ENCODE measurements at regions not wholly inside any gene's neighbourhood (a gene's known extent, or its start where the extent isn't known, plus 50 kb on each side); places are given as distances from the start of the nearest gene placed in this dataset.

DNA sequence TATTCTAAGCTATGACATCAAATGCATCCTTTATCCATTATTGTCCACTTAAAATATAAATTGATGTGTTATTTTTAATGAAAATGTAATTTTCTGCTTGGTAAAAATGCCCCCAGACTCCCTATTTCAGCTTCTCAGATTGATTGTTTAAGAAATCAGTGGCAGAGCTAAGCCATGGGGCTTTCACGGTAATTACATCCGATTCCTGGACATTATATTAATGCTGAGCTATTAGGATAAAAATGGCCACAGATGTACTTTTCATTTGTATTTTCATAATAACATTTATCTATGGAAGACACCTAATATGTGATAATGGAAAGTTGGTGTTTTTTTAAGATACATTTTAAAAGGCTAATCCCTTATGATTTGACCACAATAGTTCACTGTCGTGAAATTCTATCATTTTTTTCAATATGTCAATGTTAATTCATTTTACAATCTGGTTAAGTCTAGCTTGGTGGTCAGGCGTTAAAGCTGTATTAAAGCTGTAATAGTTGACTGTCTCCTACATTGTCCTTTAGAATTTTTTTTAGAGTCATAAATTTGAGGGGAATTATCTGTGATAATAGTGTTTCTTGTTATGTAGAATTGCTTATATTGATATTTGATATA is 229.0 kb upstream of the UBE2E3 start:
- FAIRE-seq (peak; percentile 23), DNase-seq (ENCODE audit: low read depth) (no peak)
- Mint-ChIP-seq H3K9me3 (ENCODE audit: unreplicated experiment) (no peaks in the 10 kb centered on the region), H3K27me3 (ENCODE audit: low read depth, unreplicated experiment) (no peaks in the 10 kb centered on the region), H3K4me3 (ENCODE audit: unreplicated experiment) (no peak overlapping the region), H3K36me3 (ENCODE audit: low read depth, unreplicated experiment) (no peaks in the 10 kb centered on the region), H3K27ac (ENCODE audit: unreplicated experiment) (no peak overlapping the region), H3K4me1 (ENCODE audit: low read depth, unreplicated experiment) (peaks cover 9% of the 10 kb centered on the region)
- no peaks in the 10 kb centered on the region for H3K79me2 ChIP-seq (ENCODE audit: insufficient read depth, low read length)
- no peak overlapping the region for H3K27ac ChIP-seq (ENCODE audit: low read depth, low read length)
- no peaks in the 10 kb centered on the region for H3K4me1 ChIP-seq (ENCODE audit: insufficient read depth, low read length)
- H3K9ac ChIP-seq (ENCODE audit: low read length), result no peak overlapping the region
- TF ChIP-seq, protein P1, sequence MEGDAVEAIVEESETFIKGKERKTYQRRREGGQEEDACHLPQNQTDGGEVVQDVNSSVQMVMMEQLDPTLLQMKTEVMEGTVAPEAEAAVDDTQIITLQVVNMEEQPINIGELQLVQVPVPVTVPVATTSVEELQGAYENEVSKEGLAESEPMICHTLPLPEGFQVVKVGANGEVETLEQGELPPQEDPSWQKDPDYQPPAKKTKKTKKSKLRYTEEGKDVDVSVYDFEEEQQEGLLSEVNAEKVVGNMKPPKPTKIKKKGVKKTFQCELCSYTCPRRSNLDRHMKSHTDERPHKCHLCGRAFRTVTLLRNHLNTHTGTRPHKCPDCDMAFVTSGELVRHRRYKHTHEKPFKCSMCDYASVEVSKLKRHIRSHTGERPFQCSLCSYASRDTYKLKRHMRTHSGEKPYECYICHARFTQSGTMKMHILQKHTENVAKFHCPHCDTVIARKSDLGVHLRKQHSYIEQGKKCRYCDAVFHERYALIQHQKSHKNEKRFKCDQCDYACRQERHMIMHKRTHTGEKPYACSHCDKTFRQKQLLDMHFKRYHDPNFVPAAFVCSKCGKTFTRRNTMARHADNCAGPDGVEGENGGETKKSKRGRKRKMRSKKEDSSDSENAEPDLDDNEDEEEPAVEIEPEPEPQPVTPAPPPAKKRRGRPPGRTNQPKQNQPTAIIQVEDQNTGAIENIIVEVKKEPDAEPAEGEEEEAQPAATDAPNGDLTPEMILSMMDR (IDR thresholded peaks at IDR 0.05; ENCODE audit: insufficient read depth, low read depth, low read length), result no peak
- TF ChIP-seq EZH2 (IDR thresholded peaks at IDR 0.05; ENCODE audit: insufficient read depth, low read length), result no peak
- H3K9me3 ChIP-seq (ENCODE audit: insufficient read depth, low read depth, low read length), result no peaks in the 10 kb centered on the region
- no peak overlapping the region for H3K4me2 ChIP-seq (ENCODE audit: low read length)
- H4K20me1 ChIP-seq (ENCODE audit: insufficient read depth, low read length), result no peaks in the 10 kb centered on the region
- no peaks in the 10 kb centered on the region for H3K36me3 ChIP-seq (ENCODE audit: insufficient read depth, low read length)
- H3K4me3 ChIP-seq (ENCODE audit: insufficient read depth, low read depth, low read length), result no peak overlapping the region
- H3K27me3 ChIP-seq (ENCODE audit: insufficient read depth, low read length), result no peaks in the 10 kb centered on the region
- H2AFZ ChIP-seq (ENCODE audit: low read depth, low read length), result no peak overlapping the region

DNA sequence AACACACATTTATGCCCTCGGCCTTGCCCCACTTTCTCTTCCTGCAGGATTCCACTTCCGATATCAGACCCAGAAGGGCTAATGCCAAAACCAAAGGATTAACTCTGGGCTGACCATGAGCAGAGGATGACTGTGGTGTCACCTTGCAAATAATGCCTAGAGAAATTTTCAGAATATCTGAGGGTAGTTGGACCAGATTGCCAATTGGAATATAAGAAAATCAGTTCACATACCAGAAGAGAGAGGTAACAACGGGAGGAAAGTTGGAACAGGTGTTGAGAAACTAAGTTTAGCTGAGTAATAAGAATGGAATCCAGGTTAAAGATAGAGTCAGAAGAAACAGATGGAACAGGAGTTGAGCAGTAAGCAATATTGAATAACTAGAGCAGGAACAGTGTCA is 232.7 kb upstream of the UBE2E3 start:
- FAIRE-seq (no peak), DNase-seq (ENCODE audit: low read depth) (peak; percentile 44)
- Histone ChIP-seq H3K27ac (ENCODE audit: low read depth, low read length) (no peak overlapping the region), H2AFZ (ENCODE audit: low read depth, low read length) (no peak overlapping the region), H3K4me3 (ENCODE audit: insufficient read depth, low read depth, low read length) (no peak overlapping the region), H3K4me2 (ENCODE audit: low read length) (no peak overlapping the region), H3K4me1 (ENCODE audit: insufficient read depth, low read length) (no peaks in the 10 kb centered on the region), H3K36me3 (ENCODE audit: insufficient read depth, low read length) (no peaks in the 10 kb centered on the region), H3K79me2 (ENCODE audit: insufficient read depth, low read length) (no peaks in the 10 kb centered on the region), H3K9me3 (ENCODE audit: insufficient read depth, low read depth, low read length) (no peaks in the 10 kb centered on the region), H3K27me3 (ENCODE audit: insufficient read depth, low read length) (no peaks in the 10 kb centered on the region), H4K20me1 (ENCODE audit: insufficient read depth, low read length) (no peaks in the 10 kb centered on the region), H3K9ac (ENCODE audit: low read length) (no peak overlapping the region)
- H3K4me1 Mint-ChIP-seq (ENCODE audit: low read depth, unreplicated experiment), result peaks cover 5% of the 10 kb centered on the region
- H3K4me3 Mint-ChIP-seq (ENCODE audit: unreplicated experiment), result no peak overlapping the region
- no peaks in the 10 kb centered on the region for H3K36me3 Mint-ChIP-seq (ENCODE audit: low read depth, unreplicated experiment)
- H3K9me3 Mint-ChIP-seq (ENCODE audit: unreplicated experiment), result peaks cover 3% of the 10 kb centered on the region
- H3K27me3 Mint-ChIP-seq (ENCODE audit: low read depth, unreplicated experiment), result no peaks in the 10 kb centered on the region
- H3K27ac Mint-ChIP-seq (ENCODE audit: unreplicated experiment), result no peak overlapping the region
- TF ChIP-seq, protein P1 (IDR thresholded peaks at IDR 0.05; ENCODE audit: insufficient read depth, low read depth, low read length), result no peak
- TF ChIP-seq EZH2 (IDR thresholded peaks at IDR 0.05; ENCODE audit: insufficient read depth, low read length), result no peak

DNA sequence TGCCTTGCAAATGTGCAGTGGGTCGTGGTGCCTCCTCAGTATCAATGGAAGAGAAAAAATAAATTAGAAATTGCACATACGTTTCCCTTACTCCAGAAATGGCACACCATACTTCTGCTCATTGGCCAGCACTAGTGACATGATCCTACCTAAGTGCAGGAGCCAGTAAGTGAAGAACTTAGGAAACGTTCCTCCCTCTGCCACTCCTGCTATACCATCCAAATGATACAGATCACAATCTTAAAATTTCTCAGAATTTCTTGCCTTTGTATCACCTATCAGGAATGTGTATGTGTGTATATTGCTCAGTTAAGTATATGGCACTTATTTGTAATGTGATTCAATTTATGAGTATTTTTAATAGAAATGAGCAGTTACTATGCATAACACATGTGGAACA is 237.0 kb upstream of the UBE2E3 start:
- H3K27ac ChIP-seq (ENCODE audit: low read depth, low read length), result no peak overlapping the region
- H3K9me3 Mint-ChIP-seq (ENCODE audit: unreplicated experiment), result peaks cover 3% of the 10 kb centered on the region
- DNase-seq (ENCODE audit: low read depth) (no peak), FAIRE-seq (no peak)
- no peak overlapping the region for H2AFZ ChIP-seq (ENCODE audit: low read depth, low read length)
- no peaks in the 10 kb centered on the region for H3K36me3 Mint-ChIP-seq (ENCODE audit: low read depth, unreplicated experiment)
- H3K4me3 ChIP-seq (ENCODE audit: insufficient read depth, low read depth, low read length), result no peak overlapping the region
- no peak overlapping the region for H3K4me3 Mint-ChIP-seq (ENCODE audit: unreplicated experiment)
- H3K27ac Mint-ChIP-seq (ENCODE audit: unreplicated experiment), result peak overlapping the region; percentile 84
- H4K20me1 ChIP-seq (ENCODE audit: insufficient read depth, low read length), result no peaks in the 10 kb centered on the region
- TF ChIP-seq, protein P1 (IDR thresholded peaks at IDR 0.05; ENCODE audit: insufficient read depth, low read depth, low read length), result no peak
- no peak for TF ChIP-seq EZH2 (IDR thresholded peaks at IDR 0.05; ENCODE audit: insufficient read depth, low read length)
- H3K36me3 ChIP-seq (ENCODE audit: insufficient read depth, low read length), result no peaks in the 10 kb centered on the region
- no peaks in the 10 kb centered on the region for H3K79me2 ChIP-seq (ENCODE audit: insufficient read depth, low read length)
- H3K27me3 ChIP-seq (ENCODE audit: insufficient read depth, low read length), result no peaks in the 10 kb centered on the region
- no peak overlapping the region for H3K9ac ChIP-seq (ENCODE audit: low read length)
- no peaks in the 10 kb centered on the region for H3K4me1 ChIP-seq (ENCODE audit: insufficient read depth, low read length)
- H3K9me3 ChIP-seq (ENCODE audit: insufficient read depth, low read depth, low read length), result no peaks in the 10 kb centered on the region
- peaks cover 13% of the 10 kb centered on the region for H3K4me1 Mint-ChIP-seq (ENCODE audit: low read depth, unreplicated experiment)
- no peaks in the 10 kb centered on the region for H3K27me3 Mint-ChIP-seq (ENCODE audit: low read depth, unreplicated experiment)
- H3K4me2 ChIP-seq (ENCODE audit: low read length), result no peak overlapping the region

Data from astrocyte (in vitro differentiated cells and primary cell).